ENCODE measurements at regions not wholly inside any gene's neighbourhood (a gene's known extent, or its start where the extent isn't known, plus 50 kb on each side); places are given as distances from the start of the nearest gene placed in this dataset.

GRCh38 chr18:26717123-26717719, 148.3 kb downstream of the AQP4 start:
- Histone ChIP-seq H3K27ac (ENCODE audit: low read depth, low read length) (no peak overlapping the region), H3K9me3 (ENCODE audit: low read depth, low read length) (no peaks in the 10 kb centered on the region), H3K4me3 (ENCODE audit: insufficient read depth, low read length) (no peak overlapping the region), H4K20me1 (ENCODE audit: insufficient read depth, low read length) (no peaks in the 10 kb centered on the region), H3K79me2 (ENCODE audit: insufficient read depth, low read length) (no peaks in the 10 kb centered on the region), H3K36me3 (ENCODE audit: insufficient read depth, low read length) (no peaks in the 10 kb centered on the region), H3K4me2 (ENCODE audit: insufficient read depth, low read length) (no peak overlapping the region), H3K4me1 (ENCODE audit: insufficient read depth, low read length) (no peaks in the 10 kb centered on the region), H2AFZ (ENCODE audit: low read length) (no peak overlapping the region), H3K27me3 (ENCODE audit: insufficient read depth, low read length) (no peaks in the 10 kb centered on the region)
- no peak for DNase-seq (ENCODE audit: insufficient read length, low spot score, missing footprints)
- TF ChIP-seq, protein P1, sequence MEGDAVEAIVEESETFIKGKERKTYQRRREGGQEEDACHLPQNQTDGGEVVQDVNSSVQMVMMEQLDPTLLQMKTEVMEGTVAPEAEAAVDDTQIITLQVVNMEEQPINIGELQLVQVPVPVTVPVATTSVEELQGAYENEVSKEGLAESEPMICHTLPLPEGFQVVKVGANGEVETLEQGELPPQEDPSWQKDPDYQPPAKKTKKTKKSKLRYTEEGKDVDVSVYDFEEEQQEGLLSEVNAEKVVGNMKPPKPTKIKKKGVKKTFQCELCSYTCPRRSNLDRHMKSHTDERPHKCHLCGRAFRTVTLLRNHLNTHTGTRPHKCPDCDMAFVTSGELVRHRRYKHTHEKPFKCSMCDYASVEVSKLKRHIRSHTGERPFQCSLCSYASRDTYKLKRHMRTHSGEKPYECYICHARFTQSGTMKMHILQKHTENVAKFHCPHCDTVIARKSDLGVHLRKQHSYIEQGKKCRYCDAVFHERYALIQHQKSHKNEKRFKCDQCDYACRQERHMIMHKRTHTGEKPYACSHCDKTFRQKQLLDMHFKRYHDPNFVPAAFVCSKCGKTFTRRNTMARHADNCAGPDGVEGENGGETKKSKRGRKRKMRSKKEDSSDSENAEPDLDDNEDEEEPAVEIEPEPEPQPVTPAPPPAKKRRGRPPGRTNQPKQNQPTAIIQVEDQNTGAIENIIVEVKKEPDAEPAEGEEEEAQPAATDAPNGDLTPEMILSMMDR (IDR thresholded peaks at IDR 0.05; ENCODE audit: extremely low read depth, low read depth, low read length) = no peak

GRCh38 chr18:26714739-26715138, 150.8 kb downstream of the AQP4 start:
- no peaks in the 10 kb centered on the region for H3K4me1 ChIP-seq (ENCODE audit: insufficient read depth, low read length)
- no peak overlapping the region for H3K4me3 ChIP-seq (ENCODE audit: insufficient read depth, low read length)
- no peaks in the 10 kb centered on the region for H3K9me3 ChIP-seq (ENCODE audit: low read depth, low read length)
- no peaks in the 10 kb centered on the region for H3K36me3 ChIP-seq (ENCODE audit: insufficient read depth, low read length)
- H2AFZ ChIP-seq (ENCODE audit: low read length) = no peak overlapping the region
- no peaks in the 10 kb centered on the region for H4K20me1 ChIP-seq (ENCODE audit: insufficient read depth, low read length)
- H3K27me3 ChIP-seq (ENCODE audit: insufficient read depth, low read length) = no peaks in the 10 kb centered on the region
- H3K4me2 ChIP-seq (ENCODE audit: insufficient read depth, low read length) = no peak overlapping the region
- no peaks in the 10 kb centered on the region for H3K79me2 ChIP-seq (ENCODE audit: insufficient read depth, low read length)
- DNase-seq (ENCODE audit: insufficient read length, low spot score, missing footprints) = no peak
- no peak overlapping the region for H3K27ac ChIP-seq (ENCODE audit: low read depth, low read length)
- TF ChIP-seq, protein P1 (IDR thresholded peaks at IDR 0.05; ENCODE audit: extremely low read depth, low read depth, low read length) = no peak

DNA sequence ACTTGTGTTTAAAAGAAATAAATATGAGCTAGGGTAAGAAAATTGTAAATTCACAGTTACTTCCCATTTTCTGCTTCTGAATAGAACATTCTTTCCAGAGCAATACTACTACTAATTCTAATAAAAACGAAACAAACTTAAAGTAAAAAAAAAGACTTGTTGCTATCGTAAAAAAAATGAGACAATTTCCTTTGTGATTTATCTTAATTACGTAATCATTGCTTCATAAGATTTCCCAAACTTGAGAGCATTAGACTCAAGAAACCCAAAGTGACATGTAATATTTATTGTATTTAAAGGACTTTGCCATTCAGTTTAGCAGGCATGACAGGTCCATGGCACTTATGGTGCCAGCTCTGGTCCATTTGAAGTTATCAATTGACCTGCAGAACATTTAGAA, 153.8 kb downstream of the AQP4 start:
- H3K79me2 ChIP-seq (ENCODE audit: insufficient read depth, low read length) = no peaks in the 10 kb centered on the region
- TF ChIP-seq, protein P1 (IDR thresholded peaks at IDR 0.05; ENCODE audit: extremely low read depth, low read depth, low read length) = no peak
- no peak overlapping the region for H2AFZ ChIP-seq (ENCODE audit: low read length)
- no peak for DNase-seq (ENCODE audit: insufficient read length, low spot score, missing footprints)
- H3K36me3 ChIP-seq (ENCODE audit: insufficient read depth, low read length) = no peaks in the 10 kb centered on the region
- H3K9me3 ChIP-seq (ENCODE audit: low read depth, low read length) = no peaks in the 10 kb centered on the region
- no peak overlapping the region for H3K4me3 ChIP-seq (ENCODE audit: insufficient read depth, low read length)
- H3K4me1 ChIP-seq (ENCODE audit: insufficient read depth, low read length) = no peaks in the 10 kb centered on the region
- no peak overlapping the region for H3K27ac ChIP-seq (ENCODE audit: low read depth, low read length)
- H3K27me3 ChIP-seq (ENCODE audit: insufficient read depth, low read length) = no peaks in the 10 kb centered on the region
- no peaks in the 10 kb centered on the region for H4K20me1 ChIP-seq (ENCODE audit: insufficient read depth, low read length)
- H3K4me2 ChIP-seq (ENCODE audit: insufficient read depth, low read length) = no peak overlapping the region

GRCh38 chr18:26710470-26711096, 154.9 kb downstream of the AQP4 start:
- H3K36me3 ChIP-seq (ENCODE audit: insufficient read depth, low read length) = no peaks in the 10 kb centered on the region
- H3K9me3 ChIP-seq (ENCODE audit: low read depth, low read length) = no peaks in the 10 kb centered on the region
- H3K79me2 ChIP-seq (ENCODE audit: insufficient read depth, low read length) = no peaks in the 10 kb centered on the region
- no peak overlapping the region for H3K4me3 ChIP-seq (ENCODE audit: insufficient read depth, low read length)
- no peak for DNase-seq (ENCODE audit: insufficient read length, low spot score, missing footprints)
- TF ChIP-seq, protein P1 (IDR thresholded peaks at IDR 0.05; ENCODE audit: extremely low read depth, low read depth, low read length) = no peak
- no peak overlapping the region for H3K4me2 ChIP-seq (ENCODE audit: insufficient read depth, low read length)
- no peak overlapping the region for H2AFZ ChIP-seq (ENCODE audit: low read length)
- no peaks in the 10 kb centered on the region for H4K20me1 ChIP-seq (ENCODE audit: insufficient read depth, low read length)
- no peaks in the 10 kb centered on the region for H3K27me3 ChIP-seq (ENCODE audit: insufficient read depth, low read length)
- no peaks in the 10 kb centered on the region for H3K4me1 ChIP-seq (ENCODE audit: insufficient read depth, low read length)
- no peak overlapping the region for H3K27ac ChIP-seq (ENCODE audit: low read depth, low read length)

Data from osteoblast (primary cell).